Forelimb muscle (tissue), 1 donor: ENCODE measurements at regions not wholly inside any gene's neighbourhood (a gene's known extent, or its start where the extent isn't known, plus 50 kb on each side); places are given as distances from the start of the nearest gene placed in this dataset.

Experiments used
- DNase-seq: peaks from one replicate; pipeline ENCODE4 v3.0.0-alpha.2; 2013; ENCODE audit warnings: low read depth

- DNase-seq: no peak
Measured at GRCh38 chr5:2297991-2298390, 415.3 kb upstream of the IRX4 start.

GRCh38 chr5:2295476-2295875 is 412.8 kb upstream of the IRX4 start:
- DNase-seq: no peak

- no peak for DNase-seq
Measured at GRCh38 chr5:2293906-2294305, 411.2 kb upstream of the IRX4 start.

- DNase-seq: no peak
Measured at GRCh38 chr5:2291146-2291840, 408.6 kb upstream of the IRX4 start.

- DNase-seq: no peak
Measured at GRCh38 chr5:2289380-2289779, 406.7 kb upstream of the IRX4 start.

GRCh38 chr5:2288968-2289367 is 406.2 kb upstream of the IRX4 start:
- no peak for DNase-seq

- DNase-seq: no peak
Measured at GRCh38 chr5:2288466-2288865, 405.7 kb upstream of the IRX4 start.

- DNase-seq: no peak
Measured at GRCh38 chr5:2286250-2286649, 403.5 kb upstream of the IRX4 start.

GRCh38 chr5:2284678-2285077 is 402.0 kb upstream of the IRX4 start:
- no peak for DNase-seq

- DNase-seq: no peak
Measured at GRCh38 chr5:2283481-2284045, 400.8 kb upstream of the IRX4 start.

GRCh38 chr5:2282893-2283292 is 400.2 kb upstream of the IRX4 start:
- DNase-seq: no peak

GRCh38 chr5:2282034-2282690 is 399.4 kb upstream of the IRX4 start:
- no peak for DNase-seq

GRCh38 chr5:2281446-2281845 is 398.7 kb upstream of the IRX4 start:
- no peak for DNase-seq

- DNase-seq: no peak
Measured at GRCh38 chr5:2280318-2280717, 397.6 kb upstream of the IRX4 start.

- DNase-seq: no peak
Measured at GRCh38 chr5:2278825-2279456, 396.2 kb upstream of the IRX4 start.

- no peak for DNase-seq
Measured at GRCh38 chr5:2277886-2278285, 395.2 kb upstream of the IRX4 start.

- no peak for DNase-seq
Measured at GRCh38 chr5:2276101-2276500, 393.4 kb upstream of the IRX4 start.

- DNase-seq: no peak
Measured at GRCh38 chr5:2272755-2273154, 390.0 kb upstream of the IRX4 start.

GRCh38 chr5:2272039-2272438 is 389.3 kb upstream of the IRX4 start:
- no peak for DNase-seq

GRCh38 chr5:2271316-2271715 is 388.6 kb upstream of the IRX4 start:
- no peak for DNase-seq

GRCh38 chr5:2270467-2270866 is 387.7 kb upstream of the IRX4 start:
- DNase-seq: no peak

GRCh38 chr5:2269656-2270055 is 386.9 kb upstream of the IRX4 start:
- DNase-seq: no peak

- no peak for DNase-seq
Measured at GRCh38 chr5:2267991-2268390, 385.3 kb upstream of the IRX4 start.
